ENCODE measurements at regions not wholly inside any gene's neighbourhood (a gene's known extent, or its start where the extent isn't known, plus 50 kb on each side); places are given as distances from the start of the nearest gene placed in this dataset.
"Not testable (repeated sequence)": the region's sequence is repeated elsewhere in the genome, so short reads cannot be mapped to it uniquely, and the experiment has no call there.

- not testable (repeated sequence) for H3K27me3 ChIP-seq (ENCODE audit: control insufficient read depth in 2 of 2, insufficient read depth in 2 of 2, low read length in 2 of 2); H3K9me3 ChIP-seq (ENCODE audit: control insufficient read depth in 2 of 2, low read length in 2 of 2); H3K4me3 ChIP-seq (ENCODE audit: low read length in 2 of 2); H3K4me1 ChIP-seq (ENCODE audit: control insufficient read depth in 2 of 2, insufficient read depth in 2 of 2, low read length in 2 of 2); H3K9ac ChIP-seq (ENCODE audit: low read depth in 1 of 2, low read length in 2 of 2); H3K36me3 ChIP-seq (ENCODE audit: control insufficient read depth in 2 of 2, insufficient read depth in 2 of 2, low read length in 2 of 2); H3K27ac ChIP-seq (ENCODE audit: low read depth in 2 of 2, low read length in 2 of 2)
Observed at GRCh38 chr22:11606047-11607000, 3921.7 kb upstream of the OR11H1 start.

GRCh38 chr22:11607215-11607614 lies 3920.8 kb upstream of the OR11H1 start:
- not testable (repeated sequence) for H3K9ac ChIP-seq (ENCODE audit: low read depth in 1 of 2, low read length in 2 of 2); H3K9me3 ChIP-seq (ENCODE audit: control insufficient read depth in 2 of 2, low read length in 2 of 2); H3K4me3 ChIP-seq (ENCODE audit: low read length in 2 of 2); H3K27ac ChIP-seq (ENCODE audit: low read depth in 2 of 2, low read length in 2 of 2); H3K4me1 ChIP-seq (ENCODE audit: control insufficient read depth in 2 of 2, insufficient read depth in 2 of 2, low read length in 2 of 2); H3K36me3 ChIP-seq (ENCODE audit: control insufficient read depth in 2 of 2, insufficient read depth in 2 of 2, low read length in 2 of 2); H3K27me3 ChIP-seq (ENCODE audit: control insufficient read depth in 2 of 2, insufficient read depth in 2 of 2, low read length in 2 of 2)

GRCh38 chr22:11608486-11608885 lies 3919.5 kb upstream of the OR11H1 start:
- H3K9ac ChIP-seq (ENCODE audit: low read depth in 1 of 2, low read length in 2 of 2); H3K36me3 ChIP-seq (ENCODE audit: control insufficient read depth in 2 of 2, insufficient read depth in 2 of 2, low read length in 2 of 2); H3K9me3 ChIP-seq (ENCODE audit: control insufficient read depth in 2 of 2, low read length in 2 of 2); H3K27ac ChIP-seq (ENCODE audit: low read depth in 2 of 2, low read length in 2 of 2); H3K27me3 ChIP-seq (ENCODE audit: control insufficient read depth in 2 of 2, insufficient read depth in 2 of 2, low read length in 2 of 2); H3K4me3 ChIP-seq (ENCODE audit: low read length in 2 of 2); H3K4me1 ChIP-seq (ENCODE audit: control insufficient read depth in 2 of 2, insufficient read depth in 2 of 2, low read length in 2 of 2): not testable (repeated sequence)

- not testable (repeated sequence) for H3K27ac ChIP-seq (ENCODE audit: low read depth in 2 of 2, low read length in 2 of 2); H3K9me3 ChIP-seq (ENCODE audit: control insufficient read depth in 2 of 2, low read length in 2 of 2); H3K4me1 ChIP-seq (ENCODE audit: control insufficient read depth in 2 of 2, insufficient read depth in 2 of 2, low read length in 2 of 2); H3K27me3 ChIP-seq (ENCODE audit: control insufficient read depth in 2 of 2, insufficient read depth in 2 of 2, low read length in 2 of 2); H3K9ac ChIP-seq (ENCODE audit: low read depth in 1 of 2, low read length in 2 of 2); H3K36me3 ChIP-seq (ENCODE audit: control insufficient read depth in 2 of 2, insufficient read depth in 2 of 2, low read length in 2 of 2); H3K4me3 ChIP-seq (ENCODE audit: low read length in 2 of 2)
Observed at GRCh38 chr22:11609193-11609592, 3918.8 kb upstream of the OR11H1 start.

- H3K27ac ChIP-seq (ENCODE audit: low read depth in 2 of 2, low read length in 2 of 2); H3K27me3 ChIP-seq (ENCODE audit: control insufficient read depth in 2 of 2, insufficient read depth in 2 of 2, low read length in 2 of 2); H3K4me1 ChIP-seq (ENCODE audit: control insufficient read depth in 2 of 2, insufficient read depth in 2 of 2, low read length in 2 of 2); H3K4me3 ChIP-seq (ENCODE audit: low read length in 2 of 2); H3K9ac ChIP-seq (ENCODE audit: low read depth in 1 of 2, low read length in 2 of 2); H3K36me3 ChIP-seq (ENCODE audit: control insufficient read depth in 2 of 2, insufficient read depth in 2 of 2, low read length in 2 of 2): not testable (repeated sequence)
- peaks cover 8 to 12% of the 10 kb centered on the region in 2 donors for H3K9me3 ChIP-seq (ENCODE audit: control insufficient read depth in 2 of 2, low read length in 2 of 2)
Observed at GRCh38 chr22:11611280-11611679, 3916.7 kb upstream of the OR11H1 start.

- H3K9ac ChIP-seq (ENCODE audit: low read depth in 1 of 2, low read length in 2 of 2); H3K4me1 ChIP-seq (ENCODE audit: control insufficient read depth in 2 of 2, insufficient read depth in 2 of 2, low read length in 2 of 2); H3K27me3 ChIP-seq (ENCODE audit: control insufficient read depth in 2 of 2, insufficient read depth in 2 of 2, low read length in 2 of 2); H3K27ac ChIP-seq (ENCODE audit: low read depth in 2 of 2, low read length in 2 of 2); H3K36me3 ChIP-seq (ENCODE audit: control insufficient read depth in 2 of 2, insufficient read depth in 2 of 2, low read length in 2 of 2); H3K4me3 ChIP-seq (ENCODE audit: low read length in 2 of 2): not testable (repeated sequence)
- peaks cover 8 to 12% of the 10 kb centered on the region in 2 donors for H3K9me3 ChIP-seq (ENCODE audit: control insufficient read depth in 2 of 2, low read length in 2 of 2)
Observed at GRCh38 chr22:11611876-11612275, 3916.1 kb upstream of the OR11H1 start.

GRCh38 chr22:11613081-11613897 lies 3914.7 kb upstream of the OR11H1 start:
- not testable (repeated sequence) for H3K4me1 ChIP-seq (ENCODE audit: control insufficient read depth in 2 of 2, insufficient read depth in 2 of 2, low read length in 2 of 2); H3K36me3 ChIP-seq (ENCODE audit: control insufficient read depth in 2 of 2, insufficient read depth in 2 of 2, low read length in 2 of 2); H3K4me3 ChIP-seq (ENCODE audit: low read length in 2 of 2); H3K27ac ChIP-seq (ENCODE audit: low read depth in 2 of 2, low read length in 2 of 2); H3K9ac ChIP-seq (ENCODE audit: low read depth in 1 of 2, low read length in 2 of 2); H3K27me3 ChIP-seq (ENCODE audit: control insufficient read depth in 2 of 2, insufficient read depth in 2 of 2, low read length in 2 of 2)
- peaks cover 8 to 12% of the 10 kb centered on the region in 2 donors for H3K9me3 ChIP-seq (ENCODE audit: control insufficient read depth in 2 of 2, low read length in 2 of 2)

GRCh38 chr22:11613898-11614755 lies 3913.9 kb upstream of the OR11H1 start:
- H3K4me3 ChIP-seq (ENCODE audit: low read length in 2 of 2): no peak overlapping the region
- H3K4me1 ChIP-seq (ENCODE audit: control insufficient read depth in 2 of 2, insufficient read depth in 2 of 2, low read length in 2 of 2): no peaks in the 10 kb centered on the region
- H3K36me3 ChIP-seq (ENCODE audit: control insufficient read depth in 2 of 2, insufficient read depth in 2 of 2, low read length in 2 of 2): no peaks in the 10 kb centered on the region
- peaks cover 8 to 12% of the 10 kb centered on the region in 2 donors for H3K9me3 ChIP-seq (ENCODE audit: control insufficient read depth in 2 of 2, low read length in 2 of 2)
- H3K9ac ChIP-seq (ENCODE audit: low read depth in 1 of 2, low read length in 2 of 2): no peak overlapping the region
- H3K27me3 ChIP-seq (ENCODE audit: control insufficient read depth in 2 of 2, insufficient read depth in 2 of 2, low read length in 2 of 2): no peaks in the 10 kb centered on the region
- H3K27ac ChIP-seq (ENCODE audit: low read depth in 2 of 2, low read length in 2 of 2): no peak overlapping the region

GRCh38 chr22:11614798-11615433 lies 3913.1 kb upstream of the OR11H1 start:
- not testable (repeated sequence) for H3K27me3 ChIP-seq (ENCODE audit: control insufficient read depth in 2 of 2, insufficient read depth in 2 of 2, low read length in 2 of 2); H3K27ac ChIP-seq (ENCODE audit: low read depth in 2 of 2, low read length in 2 of 2); H3K4me3 ChIP-seq (ENCODE audit: low read length in 2 of 2); H3K36me3 ChIP-seq (ENCODE audit: control insufficient read depth in 2 of 2, insufficient read depth in 2 of 2, low read length in 2 of 2); H3K4me1 ChIP-seq (ENCODE audit: control insufficient read depth in 2 of 2, insufficient read depth in 2 of 2, low read length in 2 of 2); H3K9ac ChIP-seq (ENCODE audit: low read depth in 1 of 2, low read length in 2 of 2)
- peaks cover 12% of the 10 kb centered on the region in 2 donors for H3K9me3 ChIP-seq (ENCODE audit: control insufficient read depth in 2 of 2, low read length in 2 of 2)
